ENCODE measurements at regions not wholly inside any gene's neighbourhood (a gene's known extent, or its start where the extent isn't known, plus 50 kb on each side); places are given as distances from the start of the nearest gene placed in this dataset.

DNA sequence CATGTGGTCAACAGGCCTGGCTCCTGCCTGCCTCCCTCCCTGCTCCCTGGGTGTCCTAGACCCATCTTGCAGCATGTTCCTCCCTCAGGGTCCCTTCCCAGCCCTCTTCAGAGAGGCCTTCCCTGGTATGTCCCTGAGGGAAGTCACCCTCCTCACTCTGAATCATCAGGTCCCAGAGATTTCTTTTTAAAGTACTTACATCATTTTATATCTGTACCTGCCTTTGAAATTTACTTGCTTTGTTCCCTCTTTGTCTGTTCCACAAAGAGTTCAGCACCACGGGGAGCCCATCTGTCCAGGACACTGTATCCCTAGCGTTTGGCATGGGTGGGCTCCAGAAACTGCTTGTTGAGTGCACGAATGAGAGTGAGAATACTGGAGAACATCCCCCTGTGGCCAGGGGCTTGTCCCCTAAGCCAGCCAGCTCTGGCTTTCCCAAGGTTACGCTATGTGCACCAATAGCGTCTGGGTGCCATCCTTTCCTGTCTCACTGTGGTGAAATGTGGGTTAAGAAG is 50.6 kb upstream of the IGFBP3 start:
- Histone ChIP-seq H3K18ac (ENCODE audit: low read depth, low read length) (no peak overlapping the region), H2BK5ac (ENCODE audit: low read depth, low read length, poor library complexity, severe bottlenecking) (no peak overlapping the region), H2BK20ac (ENCODE audit: low read depth, low read length) (0 out of 2 replicates have a peak overlapping the region, but pooled peaks have one; percentile 34), H3K4me3 (ENCODE audit: insufficient read depth, low read depth, low read length) (no peak overlapping the region), H4K8ac (ENCODE audit: low read depth in 2 of 2, low read length in 2 of 2) (peak overlapping the region in 1 of 2 experiments; percentile 16; a peak in 1 of 4 replicates), H2AFZ (replicated peaks; ENCODE audit: low read length, poor library complexity) (no peak overlapping the region), H3K36me3 (ENCODE audit: control insufficient read depth, insufficient read depth, low read length) (no peaks in the 10 kb centered on the region), H3K9me3 (ENCODE audit: control insufficient read depth, insufficient read depth, low read length) (peaks cover 4% of the 10 kb centered on the region; the same call in 1 of the 2 replicates), H3K4ac (ENCODE audit: low read depth, low read length) (no peak overlapping the region; the same call in 1 of the 2 replicates), H2AK9ac (replicated peaks; ENCODE audit: low read depth, low read length, poor library complexity) (no peak overlapping the region), H2BK120ac (ENCODE audit: low read depth, low read length) (peak overlapping the region; percentile 34; the same call in 1 of the 2 replicates), H4K5ac (ENCODE audit: low read depth, low read length) (no peak overlapping the region), H3K79me1 (ENCODE audit: low read depth in 1 of 2, low read length in 2 of 2) (no peaks in the 10 kb centered on the region), H3K4me1 (ENCODE audit: control insufficient read depth, insufficient read depth, low read length) (peaks cover 6% of the 10 kb centered on the region), H3K27ac (ENCODE audit: insufficient read depth, low read length) (no peak overlapping the region), H2BK15ac (ENCODE audit: low read depth, low read length) (peak overlapping the region; percentile 56; the same call in 1 of the 3 replicates), H4K20me1 (ENCODE audit: insufficient read depth, low read length) (no peaks in the 10 kb centered on the region), H3K27me3 (ENCODE audit: control insufficient read depth, insufficient read depth, low read length) (no peaks in the 10 kb centered on the region), H3K56ac (ENCODE audit: extremely low read depth, insufficient read depth, low read length) (no peak overlapping the region), H3K9ac (ENCODE audit: low read depth, low read length) (no peak overlapping the region), H3K4me2 (ENCODE audit: low read depth, low read length) (no peak overlapping the region), H4K91ac (ENCODE audit: insufficient read depth, low read depth, low read length) (peak overlapping the region; percentile 63; the same call in 1 of the 2 replicates), H3K23ac (ENCODE audit: low read depth, low read length) (no peak overlapping the region), H3K9me1 (ENCODE audit: insufficient read depth, low read length) (peaks cover 12% of the 10 kb centered on the region), H2AK5ac (ENCODE audit: low read depth, low read length) (peak overlapping the region; percentile 50), H3K14ac (replicated peaks; ENCODE audit: low read depth, low read length) (no peak overlapping the region)
- intact Hi-C loops (cut with micrococcal nuclease): no loop called here
- CTCF ChIA-PET: no interaction called here
- DNase-seq (no peak), ATAC-seq (ENCODE audit: low read depth) (no peak)
- no CpG with 5 or more reads among the region's 5 CpGs for WGBS, 2 experiments (ENCODE audit: extremely low coverage in 2 of 2, insufficient read length in 1 of 2)
- TF ChIP-seq MXI1 (IDR thresholded peaks at IDR 0.05; ENCODE audit: borderline replicate concordance, low read depth, low read length) (no peak), POLR2A (IDR thresholded peaks at IDR 0.05; ENCODE audit: low read depth, low read length) (no peak), CEBPB (IDR thresholded peaks at IDR 0.05; ENCODE audit: low read depth, low read length) (no peak), MAFK (IDR thresholded peaks at IDR 0.05; ENCODE audit: low read depth, low read length) (no peak), CHD1 (IDR thresholded peaks at IDR 0.05; ENCODE audit: low read depth, low read length) (no peak)
- TF ChIP-seq, protein P1, sequence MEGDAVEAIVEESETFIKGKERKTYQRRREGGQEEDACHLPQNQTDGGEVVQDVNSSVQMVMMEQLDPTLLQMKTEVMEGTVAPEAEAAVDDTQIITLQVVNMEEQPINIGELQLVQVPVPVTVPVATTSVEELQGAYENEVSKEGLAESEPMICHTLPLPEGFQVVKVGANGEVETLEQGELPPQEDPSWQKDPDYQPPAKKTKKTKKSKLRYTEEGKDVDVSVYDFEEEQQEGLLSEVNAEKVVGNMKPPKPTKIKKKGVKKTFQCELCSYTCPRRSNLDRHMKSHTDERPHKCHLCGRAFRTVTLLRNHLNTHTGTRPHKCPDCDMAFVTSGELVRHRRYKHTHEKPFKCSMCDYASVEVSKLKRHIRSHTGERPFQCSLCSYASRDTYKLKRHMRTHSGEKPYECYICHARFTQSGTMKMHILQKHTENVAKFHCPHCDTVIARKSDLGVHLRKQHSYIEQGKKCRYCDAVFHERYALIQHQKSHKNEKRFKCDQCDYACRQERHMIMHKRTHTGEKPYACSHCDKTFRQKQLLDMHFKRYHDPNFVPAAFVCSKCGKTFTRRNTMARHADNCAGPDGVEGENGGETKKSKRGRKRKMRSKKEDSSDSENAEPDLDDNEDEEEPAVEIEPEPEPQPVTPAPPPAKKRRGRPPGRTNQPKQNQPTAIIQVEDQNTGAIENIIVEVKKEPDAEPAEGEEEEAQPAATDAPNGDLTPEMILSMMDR (conservative IDR thresholded peaks at IDR 0.05; ENCODE audit: low read depth, low read length): no peak
- TF ChIP-seq, protein P2, sequence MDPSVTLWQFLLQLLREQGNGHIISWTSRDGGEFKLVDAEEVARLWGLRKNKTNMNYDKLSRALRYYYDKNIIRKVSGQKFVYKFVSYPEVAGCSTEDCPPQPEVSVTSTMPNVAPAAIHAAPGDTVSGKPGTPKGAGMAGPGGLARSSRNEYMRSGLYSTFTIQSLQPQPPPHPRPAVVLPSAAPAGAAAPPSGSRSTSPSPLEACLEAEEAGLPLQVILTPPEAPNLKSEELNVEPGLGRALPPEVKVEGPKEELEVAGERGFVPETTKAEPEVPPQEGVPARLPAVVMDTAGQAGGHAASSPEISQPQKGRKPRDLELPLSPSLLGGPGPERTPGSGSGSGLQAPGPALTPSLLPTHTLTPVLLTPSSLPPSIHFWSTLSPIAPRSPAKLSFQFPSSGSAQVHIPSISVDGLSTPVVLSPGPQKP (IDR thresholded peaks at IDR 0.05; ENCODE audit: borderline replicate concordance, low read depth, low read length): no peak
- POLR2A ChIA-PET (ENCODE audit: unreplicated experiment): no interaction called here
- in situ Hi-C loops (cut with MboI; ENCODE audit: low sequenced_read_pairs): no loop called here
- BruUV-seq (replicated peaks): no TSS peak
- dilution Hi-C loops (cut with HindIII; ENCODE audit: low sequenced_read_pairs, unreplicated experiment): no loop called here

All from IMR-90 (cell line).